Stimulated activated naive CD8-positive, alpha-beta T cell treated with anti-CD3 and anti-CD28 coated beads, Interleukin-15, amount 100 ng/mL, for 72 hours (primary cell): ENCODE measurements at regions not wholly inside any gene's neighbourhood (a gene's known extent, or its start where the extent isn't known, plus 50 kb on each side); places are given as distances from the start of the nearest gene placed in this dataset.
"Not testable (repeated sequence)": the region's sequence is repeated elsewhere in the genome, so short reads cannot be mapped to it uniquely, and the experiment has no call there.

Source experiments
- ATAC-seq: fragments of 150-1000 bp; cut with Tn5 transposase; 2 replicates; pipeline ENCODE4 v1.10.0; 2021; ENCODE audit warnings: mild to moderate bottlenecking, moderate library complexity
- DNase-seq, 2 donors: peaks; one replicate each; pipeline ENCODE4 v3.0.0; 2021 to 2022
- H3K27ac Mint-ChIP-seq, 2 donors: one replicate each; pipeline ENCODE4 v1.8.0; 2022; ENCODE audit warnings: mild to moderate bottlenecking in 2 of 2, mixed read lengths in 2 of 2, moderate library complexity in 2 of 2
- H3K27me3 Mint-ChIP-seq: one replicate; pipeline ENCODE4 v1.8.0; 2022; ENCODE audit warnings: mixed read lengths
- H3K4me1 Mint-ChIP-seq: one replicate; pipeline ENCODE4 v1.8.0; 2022; ENCODE audit warnings: mild to moderate bottlenecking, mixed read lengths
- H3K4me3 Mint-ChIP-seq, 2 donors: one replicate each; pipeline ENCODE4 v1.8.0; 2022; ENCODE audit warnings: mild to moderate bottlenecking in 2 of 2, mixed read lengths in 2 of 2, moderate library complexity in 1 of 2
- H3K9me3 Mint-ChIP-seq, 2 donors: one replicate each; pipeline ENCODE4 v1.8.0; 2022; ENCODE audit warnings: mixed read lengths in 2 of 2

GRCh38 chr5:120146787-120147186 lies 317.3 kb upstream of the PRR16 start:
- H3K4me3 Mint-ChIP-seq: no peak overlapping the region
- ATAC-seq: no peak
- no peak overlapping the region for H3K27ac Mint-ChIP-seq
- H3K9me3 Mint-ChIP-seq: peaks cover 0 to 15% of the 10 kb centered on the region in 2 donors
- no peak for DNase-seq
- H3K27me3 Mint-ChIP-seq: no peaks in the 10 kb centered on the region
- H3K4me1 Mint-ChIP-seq: no peaks in the 10 kb centered on the region

- not testable (repeated sequence) for H3K4me1 Mint-ChIP-seq, H3K4me3 Mint-ChIP-seq, DNase-seq, H3K27me3 Mint-ChIP-seq, H3K27ac Mint-ChIP-seq, ATAC-seq
- H3K9me3 Mint-ChIP-seq: peaks cover 0 to 21% of the 10 kb centered on the region in 2 donors
Measured at GRCh38 chr5:120147911-120148310, 316.2 kb upstream of the PRR16 start.

GRCh38 chr5:120150770-120151169 lies 313.3 kb upstream of the PRR16 start:
- ATAC-seq (no peak), DNase-seq (no peak)
- Mint-ChIP-seq H3K4me3 (no peak overlapping the region), H3K27me3 (no peaks in the 10 kb centered on the region), H3K4me1 (no peaks in the 10 kb centered on the region), H3K27ac (no peak overlapping the region), H3K9me3 (peaks cover 0 to 14% of the 10 kb centered on the region in 2 donors)

GRCh38 chr5:120151181-120151580 lies 312.9 kb upstream of the PRR16 start:
- H3K4me1 Mint-ChIP-seq: no peaks in the 10 kb centered on the region
- no peak overlapping the region for H3K27ac Mint-ChIP-seq
- DNase-seq (no peak), ATAC-seq (no peak)
- peaks cover 0 to 10% of the 10 kb centered on the region in 2 donors for H3K9me3 Mint-ChIP-seq
- no peak overlapping the region for H3K4me3 Mint-ChIP-seq
- H3K27me3 Mint-ChIP-seq: no peaks in the 10 kb centered on the region

- no peaks in the 10 kb centered on the region for H3K27me3 Mint-ChIP-seq
- H3K9me3 Mint-ChIP-seq: peaks cover 0 to 6% of the 10 kb centered on the region in 2 donors
- ATAC-seq: no peak
- H3K4me1 Mint-ChIP-seq: no peaks in the 10 kb centered on the region
- H3K27ac Mint-ChIP-seq: peak overlapping the region in 1 of 2 donors; percentile 75
- no peak overlapping the region for H3K4me3 Mint-ChIP-seq
- DNase-seq: no peak
Measured at GRCh38 chr5:120151825-120152224, 312.3 kb upstream of the PRR16 start.

- no peak for DNase-seq
- Mint-ChIP-seq H3K4me3 (no peak overlapping the region), H3K4me1 (no peaks in the 10 kb centered on the region), H3K9me3 (peaks cover 0 to 6% of the 10 kb centered on the region in 2 donors), H3K27ac (peak overlapping the region in 1 of 2 donors; percentile 27), H3K27me3 (no peaks in the 10 kb centered on the region)
- no peak for ATAC-seq
Measured at GRCh38 chr5:120152472-120152871, 311.6 kb upstream of the PRR16 start.

GRCh38 chr5:120152931-120153330 lies 311.2 kb upstream of the PRR16 start:
- Mint-ChIP-seq H3K9me3 (peaks cover 0 to 6% of the 10 kb centered on the region in 2 donors), H3K4me1 (no peaks in the 10 kb centered on the region), H3K27ac (no peak overlapping the region), H3K27me3 (no peaks in the 10 kb centered on the region), H3K4me3 (no peak overlapping the region)
- DNase-seq: no peak
- no peak for ATAC-seq

GRCh38 chr5:120153551-120153950 lies 310.5 kb upstream of the PRR16 start:
- DNase-seq: no peak
- no peak for ATAC-seq

GRCh38 chr5:120155873-120156272 lies 308.2 kb upstream of the PRR16 start:
- Mint-ChIP-seq H3K4me3 (no peak overlapping the region), H3K27me3 (no peaks in the 10 kb centered on the region), H3K4me1 (no peaks in the 10 kb centered on the region), H3K9me3 (peaks cover 0 to 6% of the 10 kb centered on the region in 2 donors), H3K27ac (no peak overlapping the region)
- DNase-seq: no peak
- no peak for ATAC-seq

More at GRCh38 chr5:120153551-120153950, 310.5 kb upstream of the PRR16 start:
- peaks cover 0 to 6% of the 10 kb centered on the region in 2 donors for H3K9me3 Mint-ChIP-seq
- no peak overlapping the region for H3K4me3 Mint-ChIP-seq
- no peak overlapping the region for H3K27ac Mint-ChIP-seq
- no peaks in the 10 kb centered on the region for H3K27me3 Mint-ChIP-seq
- H3K4me1 Mint-ChIP-seq: no peaks in the 10 kb centered on the region

- no peak for DNase-seq
- H3K9me3 Mint-ChIP-seq: no peaks in the 10 kb centered on the region
- ATAC-seq: no peak
Measured at GRCh38 chr5:120158211-120158610, 305.9 kb upstream of the PRR16 start.

GRCh38 chr5:120159155-120159554 lies 304.9 kb upstream of the PRR16 start:
- Mint-ChIP-seq H3K4me3 (no peak overlapping the region), H3K4me1 (no peaks in the 10 kb centered on the region), H3K27me3 (no peaks in the 10 kb centered on the region), H3K27ac (no peak overlapping the region), H3K9me3 (no peaks in the 10 kb centered on the region)
- no peak for DNase-seq
- no peak for ATAC-seq

More at GRCh38 chr5:120158211-120158610, 305.9 kb upstream of the PRR16 start:
- Mint-ChIP-seq H3K27ac (no peak overlapping the region), H3K27me3 (no peaks in the 10 kb centered on the region), H3K4me3 (no peak overlapping the region), H3K4me1 (no peaks in the 10 kb centered on the region)

GRCh38 chr5:120160124-120160895 lies 303.8 kb upstream of the PRR16 start:
- no peak for DNase-seq
- ATAC-seq: no peak
- no peak overlapping the region for H3K4me3 Mint-ChIP-seq
- H3K9me3 Mint-ChIP-seq: no peaks in the 10 kb centered on the region
- no peaks in the 10 kb centered on the region for H3K4me1 Mint-ChIP-seq
- H3K27me3 Mint-ChIP-seq: no peaks in the 10 kb centered on the region
- H3K27ac Mint-ChIP-seq: no peak overlapping the region

GRCh38 chr5:120162321-120162720 lies 301.8 kb upstream of the PRR16 start:
- H3K4me3 Mint-ChIP-seq: no peak overlapping the region
- no peaks in the 10 kb centered on the region for H3K9me3 Mint-ChIP-seq
- no peak for DNase-seq
- no peak overlapping the region for H3K27ac Mint-ChIP-seq
- H3K27me3 Mint-ChIP-seq: no peaks in the 10 kb centered on the region
- no peak for ATAC-seq
- H3K4me1 Mint-ChIP-seq: no peaks in the 10 kb centered on the region

GRCh38 chr5:120164037-120164436 lies 300.1 kb upstream of the PRR16 start:
- DNase-seq (no peak), ATAC-seq (no peak)
- no peaks in the 10 kb centered on the region for H3K27me3 Mint-ChIP-seq
- no peaks in the 10 kb centered on the region for H3K9me3 Mint-ChIP-seq
- no peaks in the 10 kb centered on the region for H3K4me1 Mint-ChIP-seq
- no peak overlapping the region for H3K27ac Mint-ChIP-seq
- no peak overlapping the region for H3K4me3 Mint-ChIP-seq

GRCh38 chr5:120164986-120165385 lies 299.1 kb upstream of the PRR16 start:
- Mint-ChIP-seq H3K4me1 (no peaks in the 10 kb centered on the region), H3K9me3 (no peaks in the 10 kb centered on the region), H3K4me3 (no peak overlapping the region), H3K27me3 (no peaks in the 10 kb centered on the region), H3K27ac (no peak overlapping the region)
- ATAC-seq (no peak), DNase-seq (no peak)

- H3K27me3 Mint-ChIP-seq: no peaks in the 10 kb centered on the region
- no peaks in the 10 kb centered on the region for H3K9me3 Mint-ChIP-seq
- H3K4me3 Mint-ChIP-seq: no peak overlapping the region
- H3K4me1 Mint-ChIP-seq: no peaks in the 10 kb centered on the region
- peak; percentile 15 for ATAC-seq
- no peak for DNase-seq
- peak overlapping the region in 1 of 2 donors; percentile 20 for H3K27ac Mint-ChIP-seq
Measured at GRCh38 chr5:120173125-120173524, 291.0 kb upstream of the PRR16 start.

- Mint-ChIP-seq H3K4me1 (no peaks in the 10 kb centered on the region), H3K27me3 (no peaks in the 10 kb centered on the region), H3K9me3 (no peaks in the 10 kb centered on the region), H3K4me3 (no peak overlapping the region), H3K27ac (no peak overlapping the region)
- no peak for DNase-seq
- peak; percentile 12 for ATAC-seq
Measured at GRCh38 chr5:120174089-120174488, 290.0 kb upstream of the PRR16 start.
